ENCODE measurements at regions not wholly inside any gene's neighbourhood (a gene's known extent, or its start where the extent isn't known, plus 50 kb on each side); places are given as distances from the start of the nearest gene placed in this dataset.

GRCh38 chr5:158451203-158451992, 592.5 kb upstream of the CLINT1 start:
- TF ChIP-seq CTCF (conservative IDR thresholded peaks at IDR 0.05) (no peak), EZH2 (IDR thresholded peaks at IDR 0.05; ENCODE audit: low read depth) (no peak)
